Common myeloid progenitor, CD34-positive (primary cell): ENCODE measurements at regions not wholly inside any gene's neighbourhood (a gene's known extent, or its start where the extent isn't known, plus 50 kb on each side); places are given as distances from the start of the nearest gene placed in this dataset.

Experiments used
- CTCF ChIA-PET: fragments of 350-600 bp; sonication (Branson Sonifier 250); formaldehyde crosslinking; loops from one replicate; lab custom pipeline; 2021; ENCODE audit warnings: antibody characterized with exemption; lab: Charles Lee
- POLR2A ChIA-PET: fragments of 350-600 bp; sonication (Branson Sonifier 250); formaldehyde crosslinking; loops from one replicate; lab custom pipeline; 2021; ENCODE audit warnings: antibody characterized with exemption; lab: Charles Lee
- DNase-seq, 3 donors: peaks; one replicate each; pipeline versions ENCODE4 v3.0.0 to v3.0.0-alpha.2; 2013
- H3K27ac ChIP-seq, 2 experiments: 1 replicate in 1 of 2; 2 replicates in 1 of 2; pipeline ENCODE4 v1.7.0; 2013; ENCODE audit warnings: inconsistent platforms in 2 of 2, low read length in 2 of 2, mild to moderate bottlenecking in 2 of 2, low read depth in 1 of 2, moderate library complexity in 1 of 2; ENCODE audit not compliant: severe bottlenecking in 2 of 2, insufficient read depth in 1 of 2, poor library complexity in 1 of 2
- H3K27me3 ChIP-seq, 5 experiments: replicated peaks in 2 of 5; 1 replicate in 3 of 5; 2 replicates in 2 of 5; pipeline versions ENCODE4 v1.6.1 to v1.7.0; 2013; ENCODE audit warnings: low read length in 4 of 5, mild to moderate bottlenecking in 2 of 5, moderate library complexity in 2 of 5, inconsistent platforms in 1 of 5; ENCODE audit not compliant: insufficient read depth in 5 of 5, control insufficient read depth in 4 of 5
- H3K36me3 ChIP-seq, 4 experiments: 1 replicate in 2 of 4; 2 replicates in 2 of 4; pipeline versions ENCODE4 v1.6.1 to v1.7.0; 2013; ENCODE audit warnings: low read length in 3 of 4, control low read depth in 1 of 4, mild to moderate bottlenecking in 1 of 4; ENCODE audit not compliant: control insufficient read depth in 4 of 4, insufficient read depth in 4 of 4
- H3K4me1 ChIP-seq, 4 experiments: 1 replicate in 3 of 4; 2 replicates in 1 of 4; pipeline versions ENCODE4 v1.6.1 to v1.7.1; 2013; ENCODE audit warnings: low read length in 3 of 4, mild to moderate bottlenecking in 3 of 4, control low read depth in 1 of 4, inconsistent platforms in 1 of 4, moderate library complexity in 1 of 4; ENCODE audit not compliant: control insufficient read depth in 4 of 4, insufficient read depth in 4 of 4; ENCODE audit errors: control extremely low read depth in 1 of 4
- H3K4me3 ChIP-seq, 7 experiments: 1 replicate in 4 of 7; 2 replicates in 3 of 7; pipeline versions ENCODE4 v1.5.1 to v1.7.0; 2013; ENCODE audit warnings: mild to moderate bottlenecking in 7 of 7, low read length in 6 of 7, moderate library complexity in 6 of 7, inconsistent platforms in 2 of 7, low read depth in 2 of 7, control low read depth in 1 of 7; ENCODE audit not compliant: insufficient read depth in 4 of 7, control insufficient read depth in 1 of 7; ENCODE audit errors: extremely low read depth in 1 of 7
- H3K9me3 ChIP-seq, 5 experiments: 1 replicate in 4 of 5; 2 replicates in 1 of 5; pipeline versions ENCODE4 v1.6.1 to v1.7.1; 2013; ENCODE audit warnings: low read length in 4 of 5, mild to moderate bottlenecking in 2 of 5, inconsistent platforms in 1 of 5, low read depth in 1 of 5, moderate library complexity in 1 of 5; ENCODE audit not compliant: control insufficient read depth in 4 of 5, insufficient read depth in 2 of 5; ENCODE audit errors: control extremely low read depth in 1 of 5
- WGBS: methylation state at CpG from one replicate; pipeline ENCODE4 v1.1.5; 2013; ENCODE audit not compliant: insufficient coverage; 5-methylcytosine and 5-hydroxymethylcytosine counted together

- no peaks in the 10 kb centered on the region for H3K4me1 ChIP-seq
- H3K27ac ChIP-seq, result no peak overlapping the region
- no peaks in the 10 kb centered on the region for H3K36me3 ChIP-seq
- no peak overlapping the region for H3K4me3 ChIP-seq
- WGBS, result 96% methylated on average over 7 of the region's 7 CpGs
- peaks cover 0 to 2% (median 0%) of the 10 kb centered on the region in 5 experiments for H3K27me3 ChIP-seq
- ChIA-PET POLR2A (no interaction called here), CTCF (no interaction called here)
- DNase-seq, result no peak
- H3K9me3 ChIP-seq, result no peaks in the 10 kb centered on the region
These were observed 131.7 kb upstream of the AGBL1 start for GRCh38 chr15:85947936-85948335.

- Histone ChIP-seq H3K4me1 (no peaks in the 10 kb centered on the region), H3K9me3 (peaks cover 0 to 3% (median 0%) of the 10 kb centered on the region in 5 experiments), H3K27me3 (peaks cover 0 to 2% (median 0%) of the 10 kb centered on the region in 5 experiments), H3K36me3 (no peaks in the 10 kb centered on the region), H3K4me3 (no peak overlapping the region), H3K27ac (no peak overlapping the region)
- ChIA-PET CTCF (no interaction called here), POLR2A (no interaction called here)
- DNase-seq, result no peak
- 100% methylated on average over 1 of the region's 5 CpGs for WGBS
These were observed 129.6 kb upstream of the AGBL1 start for GRCh38 chr15:85950101-85950500.

- Histone ChIP-seq H3K27ac (no peak overlapping the region), H3K4me3 (no peak overlapping the region), H3K27me3 (no peaks in the 10 kb centered on the region), H3K4me1 (no peaks in the 10 kb centered on the region), H3K9me3 (peaks cover 0 to 5% (median 1%) of the 10 kb centered on the region in 5 experiments), H3K36me3 (no peaks in the 10 kb centered on the region)
- ChIA-PET CTCF (no interaction called here), POLR2A (no interaction called here)
- WGBS, result no CpG with 5 or more reads among the region's 1 CpG
- DNase-seq, result no peak
These were observed 125.1 kb upstream of the AGBL1 start for GRCh38 chr15:85954586-85954985.

- H3K9me3 ChIP-seq, result peaks cover 0 to 5% (median 1%) of the 10 kb centered on the region in 5 experiments
- CTCF ChIA-PET, result no interaction called here
- no peaks in the 10 kb centered on the region for H3K36me3 ChIP-seq
- no peak overlapping the region for H3K27ac ChIP-seq
- POLR2A ChIA-PET, result no interaction called here
- DNase-seq, result no peak
- H3K4me1 ChIP-seq, result no peaks in the 10 kb centered on the region
- no peaks in the 10 kb centered on the region for H3K27me3 ChIP-seq
- 100% methylated on average over 1 of the region's 3 CpGs for WGBS
- no peak overlapping the region for H3K4me3 ChIP-seq
These were observed 123.9 kb upstream of the AGBL1 start for GRCh38 chr15:85955501-85956391.

- DNase-seq, result no peak
- Histone ChIP-seq H3K9me3 (peaks cover 0 to 5% (median 1%) of the 10 kb centered on the region in 5 experiments), H3K4me3 (no peak overlapping the region), H3K27me3 (no peaks in the 10 kb centered on the region), H3K36me3 (no peaks in the 10 kb centered on the region), H3K4me1 (no peaks in the 10 kb centered on the region), H3K27ac (no peak overlapping the region)
- no CpG with 5 or more reads among the region's 2 CpGs for WGBS
- CTCF ChIA-PET, result interaction anchor here (0.7 kb wide), 1 partner anchor 116 kb away, joined by 3 read pairs; no protein-coding TSS in a partner anchor
- POLR2A ChIA-PET, result no interaction called here
These were observed 123.0 kb upstream of the AGBL1 start for GRCh38 chr15:85956532-85957275.

GRCh38 chr15:85959611-85960010 lies 120.1 kb upstream of the AGBL1 start:
- no peaks in the 10 kb centered on the region for H3K36me3 ChIP-seq
- peaks cover 0 to 3% (median 0%) of the 10 kb centered on the region in 5 experiments for H3K9me3 ChIP-seq
- ChIA-PET POLR2A (no interaction called here), CTCF (no interaction called here)
- no peaks in the 10 kb centered on the region for H3K4me1 ChIP-seq
- no peak overlapping the region for H3K4me3 ChIP-seq
- DNase-seq, result no peak
- WGBS, result no CpG with 5 or more reads among the region's 4 CpGs
- H3K27me3 ChIP-seq, result no peaks in the 10 kb centered on the region
- no peak overlapping the region for H3K27ac ChIP-seq

GRCh38 chr15:85960381-85960780 lies 119.3 kb upstream of the AGBL1 start:
- no peak overlapping the region for H3K27ac ChIP-seq
- H3K4me1 ChIP-seq, result no peaks in the 10 kb centered on the region
- no peak for DNase-seq
- no peaks in the 10 kb centered on the region for H3K27me3 ChIP-seq
- H3K4me3 ChIP-seq, result no peak overlapping the region
- H3K9me3 ChIP-seq, result peaks cover 0 to 3% (median 0%) of the 10 kb centered on the region in 5 experiments
- H3K36me3 ChIP-seq, result no peaks in the 10 kb centered on the region
- 100% methylated on average over 2 of the region's 2 CpGs for WGBS
- CTCF ChIA-PET, result no interaction called here
- POLR2A ChIA-PET, result no interaction called here
